DOHH2 (cell line): ENCODE measurements at regions not wholly inside any gene's neighbourhood (a gene's known extent, or its start where the extent isn't known, plus 50 kb on each side); places are given as distances from the start of the nearest gene placed in this dataset.

Experiments used
- H3F3A ChIP-seq: fragments of 200-600 bp; sonication (generic), shearing (Covaris generic); 2 replicates; pipeline ENCODE4 v1.6.0; 2016; ENCODE audit warnings: antibody characterized with exemption, mild to moderate bottlenecking; ENCODE audit not compliant: control insufficient read depth, insufficient read depth
- H3K27ac ChIP-seq: fragments of 200-600 bp; sonication (generic); 2 replicates; pipeline ENCODE4 v1.5.1; 2014; ENCODE audit warnings: low read depth, mild to moderate bottlenecking, low read length, moderate library complexity
- H3K27me3 ChIP-seq: fragments of 200-600 bp; sonication (generic); 2 replicates; pipeline ENCODE4 v1.6.1; 2014; ENCODE audit warnings: mild to moderate bottlenecking, low read length, mixed read lengths; ENCODE audit not compliant: control insufficient read depth
- H3K36me3 ChIP-seq: fragments of 200-600 bp; sonication (generic); 2 replicates; pipeline ENCODE4 v1.6.1; 2014; ENCODE audit warnings: mild to moderate bottlenecking, low read length, moderate library complexity, mixed read lengths; ENCODE audit not compliant: control insufficient read depth
- H3K4me1 ChIP-seq: fragments of 200-600 bp; sonication (generic); 2 replicates; pipeline ENCODE4 v1.6.1; 2014; ENCODE audit warnings: mild to moderate bottlenecking, low read length, mixed read lengths; ENCODE audit not compliant: control insufficient read depth
- H3K4me2 ChIP-seq: fragments of 200-600 bp; sonication (generic); 2 replicates; pipeline ENCODE4 v1.6.0; 2014; ENCODE audit warnings: mild to moderate bottlenecking, low read length, moderate library complexity
- H3K4me3 ChIP-seq: fragments of 200-600 bp; sonication (generic); 2 replicates; pipeline ENCODE4 v1.5.1; 2014; ENCODE audit warnings: mild to moderate bottlenecking, low read length, mixed read lengths
- H3K79me2 ChIP-seq: fragments of 200-600 bp; sonication (generic); 2 replicates; pipeline ENCODE4 v1.6.1; 2014; ENCODE audit warnings: mild to moderate bottlenecking, low read length, mixed read lengths; ENCODE audit not compliant: control insufficient read depth
- H3K9me2 ChIP-seq: fragments of 200-600 bp; sonication (generic); replicated peaks from 2 replicates; pipeline ENCODE4 v1.6.1; 2014; ENCODE audit warnings: mild to moderate bottlenecking, low read length, mixed read lengths; ENCODE audit not compliant: control insufficient read depth
- H3K9me3 ChIP-seq: fragments of 200-600 bp; sonication (generic); 2 replicates; pipeline ENCODE4 v1.6.1; 2014; ENCODE audit warnings: antibody characterized with exemption, low read length, mixed read lengths; ENCODE audit not compliant: control insufficient read depth, insufficient read depth
- H4K20me1 ChIP-seq: fragments of 200-600 bp; sonication (generic); 2 replicates; pipeline ENCODE4 v1.6.0; 2014; ENCODE audit warnings: low read depth, mild to moderate bottlenecking, antibody characterized with exemption, low read length, moderate library complexity; ENCODE audit not compliant: control insufficient read depth, insufficient read depth
- EZH2phosphoT487 ChIP-seq: fragments of 200-600 bp; sonication (generic); IDR thresholded peaks from 2 replicates; pipeline ENCODE4 v1.6.1; 2017; ENCODE audit warnings: borderline replicate concordance, mild to moderate bottlenecking, antibody characterized with exemption, low read length, moderate library complexity, mixed read lengths
- TF ChIP-seq, protein P1 (sequence below): fragments of 200-600 bp; sonication (generic); IDR thresholded peaks from one replicate; pipeline ENCODE4 v1.5.1; 2014; ENCODE audit warnings: antibody characterized with exemption, mild to moderate bottlenecking, low read depth, low read length; ENCODE audit not compliant: poor library complexity, severe bottlenecking

DNA sequence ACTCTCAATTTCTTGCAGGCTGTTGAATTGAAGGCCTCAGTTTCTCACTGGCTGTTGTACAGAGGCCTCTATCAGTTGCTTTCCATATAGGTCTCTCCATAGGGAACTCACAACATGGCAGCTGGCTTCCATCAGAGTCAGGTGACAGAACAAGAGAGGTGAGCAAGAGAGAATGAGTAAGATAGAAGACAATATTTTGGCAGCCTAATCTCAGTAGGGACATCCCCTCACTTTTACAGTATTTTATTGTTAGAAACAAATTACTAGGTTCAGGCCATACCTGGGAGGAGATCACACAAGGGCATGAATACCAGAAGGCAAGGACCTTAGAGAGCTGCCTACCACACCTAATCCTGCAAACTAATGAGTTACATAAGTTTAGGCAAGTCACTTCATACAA lies 162.8 kb downstream of the ATP6V1G3 start:
- no peaks in the 10 kb centered on the region for H3F3A ChIP-seq

DNA sequence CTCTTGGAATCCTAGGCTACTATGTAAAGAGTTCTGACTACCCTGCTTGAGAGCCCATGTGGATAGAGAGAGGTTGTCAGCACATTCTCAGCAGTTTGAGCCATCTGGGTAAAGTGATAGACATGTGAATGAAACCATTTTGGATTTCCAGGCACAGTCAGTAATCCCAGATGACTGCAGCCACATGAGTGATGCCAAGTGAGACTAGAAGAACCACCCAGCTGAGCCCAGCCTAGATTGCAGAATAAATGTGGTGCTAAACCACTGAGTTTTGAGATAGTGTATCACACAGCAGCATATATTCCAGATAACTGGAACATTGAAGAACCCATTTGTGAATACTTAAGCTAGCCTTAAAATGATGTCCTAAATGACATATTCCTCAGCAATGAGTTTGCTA lies 166.2 kb downstream of the ATP6V1G3 start:
- H3K27me3 ChIP-seq, result no peaks in the 10 kb centered on the region
- H4K20me1 ChIP-seq, result no peaks in the 10 kb centered on the region
- H3K4me1 ChIP-seq, result no peaks in the 10 kb centered on the region
- H3K4me2 ChIP-seq, result no peak overlapping the region
- H3K36me3 ChIP-seq, result no peaks in the 10 kb centered on the region
- TF ChIP-seq EZH2phosphoT487, result no peak
- H3K9me3 ChIP-seq, result no peaks in the 10 kb centered on the region
- no peak overlapping the region for H3K4me3 ChIP-seq
- no peak overlapping the region for H3K27ac ChIP-seq
- no peaks in the 10 kb centered on the region for H3K79me2 ChIP-seq
- H3F3A ChIP-seq, result no peaks in the 10 kb centered on the region
- H3K9me2 ChIP-seq, result no peaks in the 10 kb centered on the region

More for the DNA sequence above, 162.8 kb downstream of the ATP6V1G3 start:
- Histone ChIP-seq H3K79me2 (no peaks in the 10 kb centered on the region), H3K9me3 (no peaks in the 10 kb centered on the region), H3K4me3 (no peak overlapping the region), H3K4me2 (no peak overlapping the region), H3K9me2 (no peaks in the 10 kb centered on the region), H3K27me3 (no peaks in the 10 kb centered on the region), H4K20me1 (no peaks in the 10 kb centered on the region), H3K27ac (no peak overlapping the region), H3K36me3 (no peaks in the 10 kb centered on the region), H3K4me1 (0 out of 2 replicates have a peak, but pooled peaks cover 4% of the 10 kb centered on the region)
- TF ChIP-seq, protein P1, sequence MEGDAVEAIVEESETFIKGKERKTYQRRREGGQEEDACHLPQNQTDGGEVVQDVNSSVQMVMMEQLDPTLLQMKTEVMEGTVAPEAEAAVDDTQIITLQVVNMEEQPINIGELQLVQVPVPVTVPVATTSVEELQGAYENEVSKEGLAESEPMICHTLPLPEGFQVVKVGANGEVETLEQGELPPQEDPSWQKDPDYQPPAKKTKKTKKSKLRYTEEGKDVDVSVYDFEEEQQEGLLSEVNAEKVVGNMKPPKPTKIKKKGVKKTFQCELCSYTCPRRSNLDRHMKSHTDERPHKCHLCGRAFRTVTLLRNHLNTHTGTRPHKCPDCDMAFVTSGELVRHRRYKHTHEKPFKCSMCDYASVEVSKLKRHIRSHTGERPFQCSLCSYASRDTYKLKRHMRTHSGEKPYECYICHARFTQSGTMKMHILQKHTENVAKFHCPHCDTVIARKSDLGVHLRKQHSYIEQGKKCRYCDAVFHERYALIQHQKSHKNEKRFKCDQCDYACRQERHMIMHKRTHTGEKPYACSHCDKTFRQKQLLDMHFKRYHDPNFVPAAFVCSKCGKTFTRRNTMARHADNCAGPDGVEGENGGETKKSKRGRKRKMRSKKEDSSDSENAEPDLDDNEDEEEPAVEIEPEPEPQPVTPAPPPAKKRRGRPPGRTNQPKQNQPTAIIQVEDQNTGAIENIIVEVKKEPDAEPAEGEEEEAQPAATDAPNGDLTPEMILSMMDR, result no peak
- TF ChIP-seq EZH2phosphoT487, result no peak

DNA sequence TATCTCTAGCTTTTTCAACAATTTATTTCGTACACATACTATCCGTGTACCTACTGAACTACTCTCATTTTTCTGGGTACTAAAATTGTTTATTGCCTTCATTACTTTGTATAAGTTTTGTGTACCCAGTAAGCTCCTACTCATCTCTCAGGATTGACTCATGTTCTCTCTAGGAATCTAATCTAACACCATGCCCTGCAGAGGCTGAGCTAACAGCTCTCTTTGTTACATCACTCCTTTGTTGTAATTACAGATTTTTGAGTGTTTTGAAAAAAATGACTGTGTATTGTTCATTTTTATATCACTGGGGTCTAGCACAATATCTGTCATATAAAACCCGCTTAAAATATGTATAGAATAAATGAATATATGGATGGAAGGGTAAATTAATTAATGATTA lies 167.1 kb downstream of the ATP6V1G3 start:
- no peaks in the 10 kb centered on the region for H4K20me1 ChIP-seq
- H3K4me3 ChIP-seq, result no peak overlapping the region
- TF ChIP-seq, protein P1, result no peak
- no peak for TF ChIP-seq EZH2phosphoT487
- no peaks in the 10 kb centered on the region for H3K4me1 ChIP-seq
- H3K9me3 ChIP-seq, result no peaks in the 10 kb centered on the region
- H3K79me2 ChIP-seq, result no peaks in the 10 kb centered on the region
- H3K27ac ChIP-seq, result no peak overlapping the region
- H3K9me2 ChIP-seq, result no peaks in the 10 kb centered on the region
- no peaks in the 10 kb centered on the region for H3K36me3 ChIP-seq
- H3K4me2 ChIP-seq, result no peak overlapping the region
- no peaks in the 10 kb centered on the region for H3K27me3 ChIP-seq
- H3F3A ChIP-seq, result no peaks in the 10 kb centered on the region
